SK-N-SH treated with all-trans-retinoic acid at 6 μM for 48 hours (cell line): ENCODE measurements at regions not wholly inside any gene's neighbourhood (a gene's known extent, or its start where the extent isn't known, plus 50 kb on each side); places are given as distances from the start of the nearest gene placed in this dataset.

Experiments used
- ARNTL ChIP-seq: fragments of 450-650 bp; formaldehyde crosslinking; IDR thresholded peaks from 2 replicates; pipeline ENCODE4 v1.5.0; 2020; ENCODE audit warnings: low read depth, mild to moderate bottlenecking, moderate library complexity, borderline replicate concordance
- ISL1 ChIP-seq: fragments of 250-450 bp; sonication (Bioruptor Pico); IDR thresholded peaks from 2 replicates; pipeline ENCODE4 v2.1.2; 2022; ENCODE audit warnings: mild to moderate bottlenecking, moderate library complexity
- TOX ChIP-seq: fragments of 250-450 bp; sonication (Bioruptor Pico); IDR thresholded peaks from 2 replicates; pipeline ENCODE4 v1.8.0; 2021; ENCODE audit warnings: mild to moderate bottlenecking, moderate library complexity, borderline replicate concordance
- ZFP3 ChIP-seq: fragments of 250-450 bp; sonication (Bioruptor Pico); IDR thresholded peaks from 2 replicates; pipeline ENCODE4 v1.5.0; 2020; ENCODE audit warnings: mild to moderate bottlenecking, moderate library complexity
- ZFP30 ChIP-seq: fragments of 450-650 bp; formaldehyde crosslinking; IDR thresholded peaks from 2 replicates; pipeline ENCODE4 v1.5.0; 2022; ENCODE audit warnings: mild to moderate bottlenecking, moderate library complexity
- ZNF565 ChIP-seq: fragments of 450-650 bp; formaldehyde crosslinking; conservative IDR thresholded peaks from 2 replicates; pipeline ENCODE4 v1.5.0; 2020; ENCODE audit warnings: low read depth, mild to moderate bottlenecking, moderate library complexity
- ZNF70 ChIP-seq: fragments of 450-650 bp; formaldehyde crosslinking; IDR thresholded peaks from 2 replicates; pipeline ENCODE4 v1.5.0; 2020; ENCODE audit warnings: mild to moderate bottlenecking, moderate library complexity
- TF ChIP-seq, protein P1 (sequence below): fragments of 250-450 bp; sonication (Bioruptor Pico); IDR thresholded peaks from 2 replicates; pipeline ENCODE4 v1.5.1; 2021; ENCODE audit warnings: mild to moderate bottlenecking, moderate library complexity

DNA sequence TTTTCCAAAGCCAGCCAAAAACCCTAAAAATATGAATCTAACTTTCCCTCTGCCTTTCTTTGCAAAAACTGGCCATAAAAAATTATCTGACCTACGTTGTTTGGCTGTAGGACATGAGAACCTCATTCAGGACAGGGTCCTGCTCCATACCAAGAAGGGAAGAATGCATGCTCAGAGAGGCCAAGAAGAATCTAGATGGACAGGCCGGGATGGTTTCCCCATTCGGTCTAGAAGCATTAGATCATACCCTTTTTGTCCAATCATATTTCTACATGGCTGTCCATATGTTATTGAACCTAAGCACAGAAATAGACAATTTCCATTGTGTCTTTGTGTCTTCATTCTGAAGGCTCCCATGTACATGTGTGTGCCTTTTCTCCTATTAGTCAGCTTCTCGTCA lies 2120.4 kb upstream of the PIK3C3 start:
- TF ChIP-seq ZNF70 (no peak), ARNTL (CRISPR knock-in tag) (no peak), ZNF565 (CRISPR knock-in tag) (no peak), ZFP30 (CRISPR knock-in tag) (no peak), ISL1 (no peak), ZFP3 (CRISPR knock-in tag) (no peak), TOX (CRISPR knock-in tag) (no peak)
- TF ChIP-seq, protein P1, sequence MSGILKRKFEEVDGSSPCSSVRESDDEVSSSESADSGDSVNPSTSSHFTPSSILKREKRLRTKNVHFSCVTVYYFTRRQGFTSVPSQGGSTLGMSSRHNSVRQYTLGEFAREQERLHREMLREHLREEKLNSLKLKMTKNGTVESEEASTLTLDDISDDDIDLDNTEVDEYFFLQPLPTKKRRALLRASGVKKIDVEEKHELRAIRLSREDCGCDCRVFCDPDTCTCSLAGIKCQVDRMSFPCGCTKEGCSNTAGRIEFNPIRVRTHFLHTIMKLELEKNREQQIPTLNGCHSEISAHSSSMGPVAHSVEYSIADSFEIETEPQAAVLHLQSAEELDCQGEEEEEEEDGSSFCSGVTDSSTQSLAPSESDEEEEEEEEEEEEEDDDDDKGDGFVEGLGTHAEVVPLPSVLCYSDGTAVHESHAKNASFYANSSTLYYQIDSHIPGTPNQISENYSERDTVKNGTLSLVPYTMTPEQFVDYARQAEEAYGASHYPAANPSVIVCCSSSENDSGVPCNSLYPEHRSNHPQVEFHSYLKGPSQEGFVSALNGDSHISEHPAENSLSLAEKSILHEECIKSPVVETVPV (CRISPR knock-in tag): no peak
